ENCODE measurements at regions not wholly inside any gene's neighbourhood (a gene's known extent, or its start where the extent isn't known, plus 50 kb on each side); places are given as distances from the start of the nearest gene placed in this dataset.

DNA sequence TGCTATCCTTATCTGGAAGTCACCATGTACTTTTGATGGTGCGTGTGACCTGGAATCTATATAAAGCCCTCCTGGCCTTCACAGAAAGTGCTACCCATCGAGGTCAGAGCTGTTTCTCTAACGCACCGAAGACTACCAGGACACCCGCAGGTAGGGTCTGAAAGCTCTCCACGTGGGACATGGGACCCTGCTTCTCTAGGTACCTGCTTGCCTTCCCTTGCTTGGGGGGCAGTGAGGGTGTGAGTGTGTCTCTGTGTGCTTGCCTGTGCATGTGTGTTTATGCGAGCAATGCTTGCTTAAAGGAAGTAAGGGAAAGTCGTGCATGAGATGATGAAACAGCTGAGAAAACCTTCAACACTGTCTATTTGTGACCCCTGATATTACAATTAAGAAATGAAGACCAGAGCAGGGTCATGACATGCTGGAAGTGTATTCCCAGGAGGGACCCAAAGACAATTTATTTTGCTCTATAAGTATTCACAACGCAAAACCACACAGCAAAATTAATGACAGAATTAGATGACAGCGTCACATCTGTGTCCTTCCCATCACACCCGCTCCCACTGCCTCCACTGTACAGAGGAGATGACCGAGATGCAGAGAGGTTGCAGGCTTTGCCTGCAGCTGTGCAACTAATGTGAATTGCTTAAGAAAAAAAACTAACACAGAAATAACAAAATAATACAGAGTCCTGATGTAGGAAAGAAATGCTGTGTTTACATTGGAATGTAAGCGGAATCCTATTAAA lies 76.4 kb upstream of the HELT start:
- intact Hi-C loops (cut with DNase I): no loop called here
- DNase-seq: no peak

DNA sequence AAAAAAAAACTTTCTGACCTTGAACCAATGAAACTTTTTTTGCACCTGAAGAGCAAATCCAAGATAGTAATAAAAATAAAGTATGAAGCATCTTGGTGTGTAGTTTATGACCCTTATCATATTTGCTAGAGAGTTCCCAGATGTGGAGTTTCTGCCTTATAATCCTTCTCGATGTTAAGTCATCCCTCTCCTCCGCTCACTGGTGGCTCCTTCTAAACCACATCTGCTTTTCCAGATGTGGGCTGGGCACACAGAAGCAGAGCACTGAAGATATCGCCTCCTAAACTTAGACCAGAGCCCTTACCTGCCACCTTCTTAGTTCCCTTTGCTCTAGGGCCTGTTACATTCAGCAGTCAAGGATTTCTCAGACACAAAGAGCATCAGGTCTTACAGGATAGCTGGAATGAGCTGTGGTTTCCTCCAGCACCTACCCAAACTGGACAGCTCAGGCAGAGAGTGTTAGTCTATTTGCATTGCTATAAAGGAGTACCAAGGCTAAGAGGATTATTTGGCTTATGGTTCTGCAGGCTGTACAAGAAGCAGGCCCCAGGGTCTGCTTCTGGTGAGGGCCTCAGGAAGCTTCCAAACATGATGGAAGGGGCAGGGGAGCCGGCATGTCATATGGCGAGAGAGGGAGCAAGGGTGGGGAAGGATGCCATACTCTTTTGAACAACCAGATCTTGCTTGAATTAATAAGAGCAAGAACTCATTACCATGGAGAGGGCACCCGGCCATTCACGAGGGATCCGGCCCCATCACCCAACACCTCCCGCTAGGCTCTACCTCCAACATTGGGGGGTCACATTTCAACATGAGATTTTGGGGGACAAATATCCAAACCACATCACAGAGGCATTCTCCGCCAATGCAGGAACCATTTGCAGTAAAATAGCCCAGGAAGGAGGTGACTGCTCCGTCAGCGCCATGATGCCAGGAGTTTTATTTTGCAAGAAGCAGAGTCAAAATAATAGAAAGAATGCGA lies 75.6 kb upstream of the HELT start:
- intact Hi-C loops (cut with DNase I): no loop called here
- DNase-seq: no peak

- DNase-seq: no peak
- intact Hi-C loops (cut with DNase I): no loop called here
Observed at GRCh38 chr4:184949020-184949419, 69.3 kb upstream of the HELT start.

DNA sequence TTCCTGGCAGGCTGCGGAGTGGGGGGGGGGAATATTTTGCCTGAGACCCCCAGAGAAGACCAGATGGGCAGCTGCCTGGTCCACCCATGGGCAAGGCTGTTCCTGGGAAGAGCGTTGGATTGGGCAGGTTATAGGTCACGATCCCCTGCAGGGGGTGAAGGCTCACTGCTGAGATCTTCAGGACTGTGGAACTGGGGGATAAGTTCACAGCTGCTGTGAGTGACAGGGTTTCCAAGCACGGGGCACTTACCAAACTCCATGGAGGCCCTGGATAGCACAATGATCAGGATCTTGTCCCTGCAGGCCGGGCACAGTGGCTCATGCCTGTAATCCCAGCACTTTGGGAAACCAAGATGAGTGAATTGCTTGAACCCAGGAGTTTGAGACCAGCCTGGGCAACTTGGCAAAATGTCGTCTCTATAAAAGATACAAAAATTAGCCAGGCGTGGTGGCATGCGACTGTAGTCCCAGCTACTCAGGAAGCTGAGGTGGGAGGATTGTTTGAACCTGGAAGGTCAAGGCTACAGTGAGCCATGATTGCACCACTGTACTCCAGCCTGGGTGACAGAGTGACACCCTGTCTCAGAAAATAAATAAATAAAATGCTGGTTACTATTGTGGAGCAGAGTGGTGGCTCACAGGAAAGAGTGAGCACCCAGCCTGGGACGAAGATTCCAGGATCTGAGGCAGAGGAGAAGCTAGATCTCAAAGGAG lies 68.0 kb upstream of the HELT start:
- DNase-seq: no peak

GRCh38 chr4:184950926-184951325 lies 67.4 kb upstream of the HELT start:
- intact Hi-C loops (cut with DNase I): no loop called here
- peak in 1 of 10 donors; percentile 21 for DNase-seq

More for the DNA sequence above, 68.0 kb upstream of the HELT start:
- intact Hi-C loops (cut with DNase I): no loop called here

DNA sequence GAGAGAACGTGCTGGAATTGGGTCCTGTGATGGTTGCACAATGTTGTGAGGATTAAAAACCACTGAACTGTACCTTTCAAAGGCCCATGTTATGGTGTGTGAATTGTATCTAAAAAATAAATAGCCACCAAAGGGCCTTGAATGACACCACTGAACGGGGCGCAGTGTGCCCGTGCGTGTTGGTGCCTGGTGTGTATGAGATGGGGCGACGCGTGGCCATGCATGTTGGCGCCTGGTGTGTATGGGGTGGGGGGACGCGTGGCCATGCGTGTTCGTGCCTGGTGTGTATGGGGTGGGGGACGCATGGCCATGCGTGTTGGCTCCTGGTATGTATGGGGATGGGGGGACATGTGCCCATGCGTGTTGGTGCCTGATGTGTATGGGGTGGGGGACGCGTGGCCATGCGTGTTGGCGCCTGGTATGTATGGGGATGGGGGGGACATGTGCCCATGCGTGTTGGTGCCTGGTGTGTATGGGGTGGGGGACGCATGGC lies 66.6 kb upstream of the HELT start:
- DNase-seq: no peak
- intact Hi-C loops (cut with DNase I): no loop called here

GRCh38 chr4:184952522-184952921 lies 65.8 kb upstream of the HELT start:
- DNase-seq: no peak
- intact Hi-C loops (cut with DNase I): no loop called here

- intact Hi-C loops (cut with DNase I): no loop called here
- DNase-seq: no peak
Observed at GRCh38 chr4:184953421-184953945, 64.8 kb upstream of the HELT start.

- intact Hi-C loops (cut with DNase I): no loop called here
- DNase-seq: no peak
Observed at GRCh38 chr4:184953971-184954370, 64.3 kb upstream of the HELT start.

DNA sequence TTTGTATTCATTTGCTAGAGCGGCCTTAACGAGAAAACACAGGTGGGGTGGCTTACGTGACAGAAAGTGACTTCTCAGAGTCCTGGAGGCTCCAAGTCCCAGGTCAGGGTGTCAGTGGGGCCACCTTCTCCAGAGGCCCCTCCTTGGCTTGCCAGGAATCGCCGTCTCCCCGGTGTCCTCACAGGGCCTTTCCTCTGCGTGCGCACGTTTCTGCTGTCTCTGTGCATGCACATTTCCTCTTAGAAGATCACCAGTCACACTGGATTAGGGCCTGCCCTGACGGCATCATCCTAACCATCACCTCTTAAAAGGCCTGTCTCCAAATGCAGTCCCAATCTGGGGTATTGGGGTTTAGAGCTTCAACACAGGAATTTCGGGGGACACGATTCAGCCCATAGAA lies 63.8 kb upstream of the HELT start:
- DNase-seq: no peak
- intact Hi-C loops (cut with DNase I): no loop called here

GRCh38 chr4:184955116-184955515 lies 63.2 kb upstream of the HELT start:
- intact Hi-C loops (cut with DNase I): no loop called here
- DNase-seq: no peak

- DNase-seq: no peak
- intact Hi-C loops (cut with DNase I): no loop called here
Observed at GRCh38 chr4:184955636-184956035, 62.7 kb upstream of the HELT start.

DNA sequence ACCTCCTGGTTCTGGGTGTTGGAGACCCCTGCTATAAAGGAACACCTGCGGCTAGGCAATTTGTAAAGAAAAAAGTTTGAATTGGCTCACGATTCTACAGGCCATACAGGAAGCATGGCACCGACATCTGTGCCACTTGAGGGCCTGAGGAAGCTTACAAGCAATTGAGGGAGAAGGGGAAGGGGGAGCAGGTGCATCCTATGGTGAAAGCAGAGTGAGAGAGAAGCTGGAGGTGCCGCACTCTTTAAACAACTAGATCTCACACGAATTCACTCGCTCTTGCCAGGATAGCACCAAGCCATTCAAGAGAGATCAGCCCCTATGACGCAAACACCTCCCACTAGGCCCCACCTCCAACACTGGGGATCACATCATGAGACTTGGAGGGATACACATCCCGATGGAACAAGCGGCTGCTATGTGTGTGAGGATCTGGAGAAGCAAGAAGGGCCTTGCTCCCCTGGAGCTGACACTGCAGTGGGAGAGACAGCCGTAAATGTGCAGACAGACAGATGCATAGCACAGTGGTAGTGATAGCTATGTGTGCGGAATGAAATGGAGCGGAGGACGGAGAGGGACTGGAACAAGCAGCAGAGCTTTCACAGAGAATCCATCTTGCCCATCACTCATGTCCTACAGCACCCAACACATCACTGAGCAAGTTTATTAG lies 60.7 kb upstream of the HELT start:
- intact Hi-C loops (cut with DNase I): no loop called here
- DNase-seq: no peak

- intact Hi-C loops (cut with DNase I): no loop called here
Observed at GRCh38 chr4:184958127-184958922, 60.0 kb upstream of the HELT start.

GRCh38 chr4:184958923-184959210 lies 59.4 kb upstream of the HELT start:
- no peak for DNase-seq
- intact Hi-C loops (cut with DNase I): no loop called here

More at GRCh38 chr4:184958127-184958922, 60.0 kb upstream of the HELT start:
- no peak for DNase-seq

DNA sequence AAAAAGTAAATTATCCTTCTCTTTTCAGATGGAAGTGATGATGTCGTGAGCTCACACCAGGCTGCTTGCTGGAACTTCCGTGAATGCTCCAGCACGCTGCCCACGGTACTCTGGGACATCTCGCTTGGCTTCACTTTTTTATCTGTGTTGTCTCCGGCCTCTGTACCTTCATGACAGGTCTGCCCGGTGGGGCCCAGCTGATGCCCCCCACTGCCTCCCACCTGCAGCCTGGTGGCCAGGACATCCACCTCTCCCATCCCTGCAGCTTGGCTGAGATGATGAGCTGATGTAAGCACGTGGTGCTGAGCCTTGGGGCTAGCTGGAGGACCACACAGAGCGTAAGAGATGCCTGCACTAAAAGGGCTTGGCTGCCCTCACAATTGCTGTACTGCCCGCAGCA lies 59.0 kb upstream of the HELT start:
- DNase-seq: no peak
- intact Hi-C loops (cut with DNase I): no loop called here

GRCh38 chr4:184959786-184960185 lies 58.5 kb upstream of the HELT start:
- intact Hi-C loops (cut with DNase I): no loop called here
- DNase-seq: no peak

DNA sequence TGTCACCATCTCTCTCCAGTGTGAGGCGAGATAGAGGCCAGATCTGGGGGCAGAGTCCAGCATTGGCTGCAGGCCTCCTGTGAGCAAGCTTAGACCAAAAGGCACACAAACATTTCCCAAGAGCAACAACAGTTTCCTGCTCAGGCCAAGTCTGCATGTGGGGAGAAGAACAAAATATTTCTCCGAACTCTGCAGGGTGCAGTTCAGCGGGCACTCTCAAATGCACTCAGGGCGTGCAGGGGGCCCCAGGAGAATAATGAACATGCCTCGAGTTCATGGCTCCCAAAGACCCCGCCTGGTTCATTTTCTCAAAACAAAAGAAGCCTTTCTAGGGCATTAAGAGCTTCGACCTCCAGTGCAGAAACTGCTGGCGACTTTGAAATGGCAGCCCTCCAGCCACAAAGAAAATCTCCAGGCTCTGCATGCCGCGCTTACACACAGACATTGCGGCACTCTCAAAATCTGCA lies 57.8 kb upstream of the HELT start:
- no peak for DNase-seq
- intact Hi-C loops (cut with DNase I): no loop called here

DNA sequence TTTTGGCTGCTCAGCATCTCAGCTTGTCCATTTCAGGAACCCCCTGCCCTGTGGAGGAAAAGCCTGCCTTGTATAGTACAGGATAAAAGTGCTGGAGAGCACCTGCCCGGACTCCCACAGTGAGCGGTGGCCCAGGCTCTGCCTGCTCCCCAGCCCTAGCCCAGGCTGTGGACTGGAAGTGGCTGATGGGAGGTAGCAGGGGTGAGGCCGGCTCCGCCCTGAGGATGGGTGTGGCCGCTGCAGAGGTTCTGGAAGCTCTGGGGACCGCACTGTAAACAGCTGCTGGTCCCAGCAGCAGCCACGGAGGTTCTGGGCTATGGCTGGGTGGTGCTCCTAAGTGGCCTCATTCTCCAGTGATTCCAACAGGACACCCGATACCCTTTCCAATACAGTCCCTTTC lies 56.6 kb upstream of the HELT start:
- DNase-seq: peak in 1 of 10 donors; percentile 62
- intact Hi-C loops (cut with DNase I): no loop called here
